ENCODE measurements at regions not wholly inside any gene's neighbourhood (a gene's known extent, or its start where the extent isn't known, plus 50 kb on each side); places are given as distances from the start of the nearest gene placed in this dataset.

DNA sequence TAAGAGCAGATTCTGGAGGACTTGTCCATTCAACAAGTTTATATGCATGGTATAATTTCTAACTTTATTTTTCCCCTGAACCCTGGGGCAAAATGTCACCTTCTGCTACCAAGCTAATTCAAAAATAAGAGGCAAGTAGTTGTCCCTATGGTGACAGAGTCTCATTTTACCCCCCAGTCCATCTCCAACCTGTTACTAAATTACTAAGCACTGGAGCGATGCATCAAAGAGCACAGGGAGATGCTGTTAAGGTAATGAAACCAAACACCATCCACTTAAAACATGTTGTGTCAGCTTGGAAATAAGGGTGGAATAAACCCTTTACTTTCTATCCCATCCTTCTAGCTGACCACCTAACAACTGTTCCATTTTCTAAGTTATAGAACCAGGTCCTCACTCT, 417.4 kb upstream of the ATP11B start:
- no peaks in the 10 kb centered on the region for H3K36me3 Mint-ChIP-seq
- H3K27me3 Mint-ChIP-seq: peaks cover 0 to 6% (median 0%) of the 10 kb centered on the region in 5 donors
- Histone ChIP-seq H3K4me1 (ENCODE audit: control insufficient read depth in 2 of 2, insufficient read depth in 2 of 2, low read length in 2 of 2) (no peaks in the 10 kb centered on the region), H3K27ac (ENCODE audit: low read depth, low read length) (no peak overlapping the region), H3K4me3 (ENCODE audit: low read length) (no peak overlapping the region), H3K9me3 (ENCODE audit: control insufficient read depth in 2 of 3, low read length in 3 of 3) (no peaks in the 10 kb centered on the region), H3K27me3 (ENCODE audit: control insufficient read depth in 2 of 2, insufficient read depth in 2 of 2, low read length in 2 of 2) (no peaks in the 10 kb centered on the region), H3K36me3 (ENCODE audit: control insufficient read depth in 2 of 3, insufficient read depth in 3 of 3, low read length in 3 of 3) (no peaks in the 10 kb centered on the region)
- ATAC-seq: no peak
- no peak overlapping the region for H3K4me3 Mint-ChIP-seq
- H3K9me3 Mint-ChIP-seq: peaks cover 0 to 5% (median 0%) of the 10 kb centered on the region in 11 donors
- CTCF ChIA-PET: no interaction called here
- H3K27ac Mint-ChIP-seq: no peak overlapping the region
- no peaks in the 10 kb centered on the region for H3K4me1 Mint-ChIP-seq
- POLR2A ChIA-PET: no interaction called here
- no peak for DNase-seq
- intact Hi-C loops (cut with micrococcal nuclease): no loop called here

DNA sequence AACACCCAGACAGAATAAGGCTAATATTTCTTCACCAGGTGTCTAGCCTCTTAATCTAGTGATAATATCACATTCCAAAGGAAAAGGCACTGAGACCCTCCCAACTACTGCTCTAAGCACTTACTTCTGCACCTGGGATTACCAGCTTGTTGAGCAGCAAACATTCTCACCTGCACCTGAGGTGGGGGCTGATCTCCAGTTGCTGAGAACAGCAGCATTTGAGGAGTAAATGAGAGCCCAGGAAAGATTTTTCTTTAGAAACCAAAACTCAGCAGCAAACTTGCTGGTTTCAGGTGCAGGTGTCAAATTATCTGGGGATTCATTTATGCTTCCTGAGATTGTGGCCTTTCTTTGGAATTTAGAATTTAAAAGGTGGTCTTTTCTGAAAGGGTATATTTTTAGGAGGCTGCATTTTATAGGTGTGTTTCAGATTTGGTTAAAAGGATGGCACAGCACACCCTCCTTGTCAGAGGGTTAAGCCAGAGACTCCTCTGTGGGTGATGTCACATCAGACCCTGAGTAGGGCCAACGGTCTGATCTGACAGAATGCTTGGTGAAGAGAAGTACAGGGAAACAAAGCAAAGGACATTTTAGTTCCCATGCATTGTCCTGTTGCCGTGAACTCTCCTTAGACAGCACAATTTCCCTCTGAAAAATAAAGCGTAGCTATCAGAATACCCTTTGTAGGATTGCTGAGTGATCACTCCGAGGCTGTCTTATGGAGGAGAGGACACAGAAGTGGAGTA, 411.0 kb upstream of the ATP11B start:
- ChIA-PET CTCF (no interaction called here), POLR2A (no interaction called here)
- H3K4me1 ChIP-seq (ENCODE audit: control insufficient read depth in 2 of 2, insufficient read depth in 2 of 2, low read length in 2 of 2): no peaks in the 10 kb centered on the region
- H3K27me3 Mint-ChIP-seq: peaks cover 0 to 7% (median 0%) of the 10 kb centered on the region in 5 donors
- no peak overlapping the region for H3K27ac Mint-ChIP-seq
- no peaks in the 10 kb centered on the region for H3K9me3 ChIP-seq (ENCODE audit: control insufficient read depth in 2 of 3, low read length in 3 of 3)
- H3K4me1 Mint-ChIP-seq: no peaks in the 10 kb centered on the region
- H3K4me3 ChIP-seq (ENCODE audit: low read length): no peak overlapping the region
- peaks cover 0 to 4% (median 0%) of the 10 kb centered on the region in 11 donors for H3K9me3 Mint-ChIP-seq
- intact Hi-C loops (cut with micrococcal nuclease): no loop called here
- no peaks in the 10 kb centered on the region for H3K36me3 ChIP-seq (ENCODE audit: control insufficient read depth in 2 of 3, insufficient read depth in 3 of 3, low read length in 3 of 3)
- ATAC-seq (no peak), DNase-seq (no peak)
- no peaks in the 10 kb centered on the region for H3K36me3 Mint-ChIP-seq
- no peak overlapping the region for H3K27ac ChIP-seq (ENCODE audit: low read depth, low read length)
- H3K4me3 Mint-ChIP-seq: no peak overlapping the region
- H3K27me3 ChIP-seq (ENCODE audit: control insufficient read depth in 2 of 2, insufficient read depth in 2 of 2, low read length in 2 of 2): no peaks in the 10 kb centered on the region

DNA sequence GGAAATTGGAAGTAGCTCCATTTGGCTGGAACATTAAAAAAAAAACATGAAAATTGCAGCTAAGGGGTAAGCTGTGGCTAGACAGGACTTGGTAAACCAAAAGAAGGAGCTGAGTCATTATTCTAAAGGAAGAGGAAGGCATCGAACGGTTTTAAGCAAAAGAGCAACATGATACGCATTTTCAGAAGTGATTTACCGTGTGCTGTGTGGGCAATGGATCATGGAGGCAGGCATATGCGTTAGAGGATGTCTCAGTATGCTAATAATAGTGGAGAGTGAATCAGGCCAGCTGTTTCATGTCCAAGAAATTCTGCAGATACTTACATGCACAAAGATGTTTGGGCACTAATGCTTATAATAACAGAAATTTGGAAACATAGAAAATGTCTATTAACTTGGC, 409.1 kb upstream of the ATP11B start:
- Mint-ChIP-seq H3K36me3 (no peaks in the 10 kb centered on the region), H3K9me3 (peaks cover 0 to 4% (median 0%) of the 10 kb centered on the region in 11 donors), H3K4me1 (no peaks in the 10 kb centered on the region), H3K4me3 (no peak overlapping the region), H3K27ac (no peak overlapping the region), H3K27me3 (peaks cover 0 to 7% (median 0%) of the 10 kb centered on the region in 5 donors)
- no peak overlapping the region for H3K4me3 ChIP-seq (ENCODE audit: low read length)
- intact Hi-C loops (cut with micrococcal nuclease): no loop called here
- no peaks in the 10 kb centered on the region for H3K27me3 ChIP-seq (ENCODE audit: control insufficient read depth in 2 of 2, insufficient read depth in 2 of 2, low read length in 2 of 2)
- ATAC-seq: no peak
- H3K9me3 ChIP-seq (ENCODE audit: control insufficient read depth in 2 of 3, low read length in 3 of 3): no peaks in the 10 kb centered on the region
- no peak overlapping the region for H3K27ac ChIP-seq (ENCODE audit: low read depth, low read length)
- no peaks in the 10 kb centered on the region for H3K4me1 ChIP-seq (ENCODE audit: control insufficient read depth in 2 of 2, insufficient read depth in 2 of 2, low read length in 2 of 2)
- DNase-seq: no peak
- ChIA-PET POLR2A (no interaction called here), CTCF (no interaction called here)
- no peaks in the 10 kb centered on the region for H3K36me3 ChIP-seq (ENCODE audit: control insufficient read depth in 2 of 3, insufficient read depth in 3 of 3, low read length in 3 of 3)

DNA sequence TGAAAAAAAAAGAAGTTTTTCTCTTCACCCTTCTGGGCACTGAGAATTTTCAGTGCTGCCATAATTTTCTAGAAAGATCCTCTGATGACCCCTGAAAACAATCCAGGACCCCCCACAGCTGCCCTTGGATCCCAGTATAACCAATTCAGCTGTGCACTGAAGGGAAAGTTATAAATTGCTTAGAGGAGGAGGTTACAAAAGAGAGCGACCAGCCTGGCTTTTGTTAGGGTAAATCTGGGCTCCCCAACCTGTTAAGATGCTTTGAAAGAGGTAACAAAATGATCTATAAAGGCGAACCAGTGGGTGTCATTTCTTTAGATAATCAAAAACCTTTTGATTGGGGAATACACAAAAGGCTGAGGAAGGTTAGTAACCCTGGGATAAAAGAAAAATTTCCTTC, 407.9 kb upstream of the ATP11B start:
- Histone ChIP-seq H3K4me1 (ENCODE audit: control insufficient read depth in 2 of 2, insufficient read depth in 2 of 2, low read length in 2 of 2) (no peaks in the 10 kb centered on the region), H3K36me3 (ENCODE audit: control insufficient read depth in 2 of 3, insufficient read depth in 3 of 3, low read length in 3 of 3) (no peaks in the 10 kb centered on the region), H3K27me3 (ENCODE audit: control insufficient read depth in 2 of 2, insufficient read depth in 2 of 2, low read length in 2 of 2) (no peaks in the 10 kb centered on the region), H3K9me3 (ENCODE audit: control insufficient read depth in 2 of 3, low read length in 3 of 3) (no peaks in the 10 kb centered on the region), H3K27ac (ENCODE audit: low read depth, low read length) (no peak overlapping the region), H3K4me3 (ENCODE audit: low read length) (no peak overlapping the region)
- Mint-ChIP-seq H3K36me3 (no peaks in the 10 kb centered on the region), H3K9me3 (peaks cover 0 to 4% (median 0%) of the 10 kb centered on the region in 11 donors), H3K4me1 (no peaks in the 10 kb centered on the region), H3K27me3 (peaks cover 0 to 7% (median 0%) of the 10 kb centered on the region in 5 donors), H3K4me3 (no peak overlapping the region), H3K27ac (no peak overlapping the region)
- no peak for DNase-seq
- intact Hi-C loops (cut with micrococcal nuclease): no loop called here
- ChIA-PET POLR2A (no interaction called here), CTCF (no interaction called here)
- no peak for ATAC-seq

DNA sequence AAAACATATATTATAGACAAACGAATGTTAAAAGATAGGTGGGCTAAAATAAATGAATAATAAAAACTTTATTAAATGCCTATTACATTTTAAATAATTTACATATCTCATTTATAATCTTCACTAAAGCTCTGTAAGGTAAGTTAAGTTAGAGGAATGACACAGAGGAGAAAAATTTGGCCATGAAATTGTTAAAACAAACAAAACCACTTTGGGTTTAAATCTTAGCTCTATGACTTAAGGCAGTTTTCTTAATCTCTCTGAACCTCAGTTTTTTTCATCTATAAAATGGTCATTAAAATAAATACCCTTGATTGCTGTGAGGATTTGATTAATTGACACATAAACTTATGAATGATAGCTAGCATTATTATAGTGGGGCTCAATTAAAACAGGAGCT, 404.8 kb upstream of the ATP11B start:
- H3K27me3 Mint-ChIP-seq: peaks cover 0 to 5% (median 3%) of the 10 kb centered on the region in 5 donors
- H3K9me3 Mint-ChIP-seq: peaks cover 0 to 4% (median 0%) of the 10 kb centered on the region in 11 donors
- no peak overlapping the region for H3K4me3 Mint-ChIP-seq
- POLR2A ChIA-PET: no interaction called here
- Histone ChIP-seq H3K9me3 (ENCODE audit: control insufficient read depth in 2 of 3, low read length in 3 of 3) (no peaks in the 10 kb centered on the region), H3K4me3 (ENCODE audit: low read length) (no peak overlapping the region), H3K36me3 (ENCODE audit: control insufficient read depth in 2 of 3, insufficient read depth in 3 of 3, low read length in 3 of 3) (no peaks in the 10 kb centered on the region), H3K4me1 (ENCODE audit: control insufficient read depth in 2 of 2, insufficient read depth in 2 of 2, low read length in 2 of 2) (no peaks in the 10 kb centered on the region), H3K27me3 (ENCODE audit: control insufficient read depth in 2 of 2, insufficient read depth in 2 of 2, low read length in 2 of 2) (no peaks in the 10 kb centered on the region), H3K27ac (ENCODE audit: low read depth, low read length) (no peak overlapping the region)
- ATAC-seq: no peak
- intact Hi-C loops (cut with micrococcal nuclease): no loop called here
- H3K27ac Mint-ChIP-seq: no peak overlapping the region
- H3K4me1 Mint-ChIP-seq: no peaks in the 10 kb centered on the region
- no peak for DNase-seq
- H3K36me3 Mint-ChIP-seq: no peaks in the 10 kb centered on the region
- CTCF ChIA-PET: no interaction called here

DNA sequence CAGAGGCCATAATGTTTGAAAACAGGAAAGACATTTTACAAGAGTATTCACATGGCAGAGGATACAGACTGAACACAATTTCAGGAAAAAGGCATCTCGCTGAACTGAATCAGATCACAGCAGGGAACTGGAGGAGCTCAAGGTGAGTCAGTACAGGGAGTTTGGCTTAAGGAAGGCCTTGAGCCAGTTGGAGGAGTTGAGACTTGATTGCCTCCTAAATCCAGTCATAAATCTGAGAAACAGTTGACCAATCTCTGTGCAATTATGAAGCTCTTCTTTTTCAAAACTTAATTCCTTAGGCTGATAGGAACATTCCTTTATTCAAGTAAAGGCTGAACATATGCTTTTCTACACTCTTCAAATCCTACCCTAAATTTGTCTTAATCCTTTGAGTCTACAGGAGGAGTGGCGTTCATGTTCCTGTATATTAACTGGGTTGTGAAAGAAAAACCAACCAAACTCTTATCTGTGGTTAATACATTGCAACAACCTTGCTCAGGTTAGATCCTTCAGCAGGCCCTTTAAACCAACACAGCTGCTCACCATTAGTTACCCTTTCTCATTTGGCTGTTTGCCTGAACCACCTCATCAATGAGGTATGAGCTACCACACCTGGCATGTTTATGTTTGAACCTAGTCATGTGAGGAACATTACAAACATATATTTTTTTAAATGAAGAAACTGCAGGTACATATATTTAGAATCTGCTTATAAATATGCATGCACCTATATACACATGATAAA, 404.1 kb upstream of the ATP11B start:
- Histone ChIP-seq H3K9me3 (ENCODE audit: control insufficient read depth in 2 of 3, low read length in 3 of 3) (no peaks in the 10 kb centered on the region), H3K4me1 (ENCODE audit: control insufficient read depth in 2 of 2, insufficient read depth in 2 of 2, low read length in 2 of 2) (no peaks in the 10 kb centered on the region), H3K27me3 (ENCODE audit: control insufficient read depth in 2 of 2, insufficient read depth in 2 of 2, low read length in 2 of 2) (no peaks in the 10 kb centered on the region), H3K36me3 (ENCODE audit: control insufficient read depth in 2 of 3, insufficient read depth in 3 of 3, low read length in 3 of 3) (no peaks in the 10 kb centered on the region), H3K27ac (ENCODE audit: low read depth, low read length) (no peak overlapping the region), H3K4me3 (ENCODE audit: low read length) (no peak overlapping the region)
- no peak overlapping the region for H3K4me3 Mint-ChIP-seq
- peaks cover 0 to under 1% (median 0%) of the 10 kb centered on the region in 11 donors for H3K9me3 Mint-ChIP-seq
- DNase-seq (no peak), ATAC-seq (no peak)
- ChIA-PET CTCF (no interaction called here), POLR2A (no interaction called here)
- H3K4me1 Mint-ChIP-seq: no peaks in the 10 kb centered on the region
- intact Hi-C loops (cut with micrococcal nuclease): no loop called here
- no peak overlapping the region for H3K27ac Mint-ChIP-seq
- H3K36me3 Mint-ChIP-seq: no peaks in the 10 kb centered on the region
- peaks cover 0 to 5% (median 0%) of the 10 kb centered on the region in 5 donors for H3K27me3 Mint-ChIP-seq

DNA sequence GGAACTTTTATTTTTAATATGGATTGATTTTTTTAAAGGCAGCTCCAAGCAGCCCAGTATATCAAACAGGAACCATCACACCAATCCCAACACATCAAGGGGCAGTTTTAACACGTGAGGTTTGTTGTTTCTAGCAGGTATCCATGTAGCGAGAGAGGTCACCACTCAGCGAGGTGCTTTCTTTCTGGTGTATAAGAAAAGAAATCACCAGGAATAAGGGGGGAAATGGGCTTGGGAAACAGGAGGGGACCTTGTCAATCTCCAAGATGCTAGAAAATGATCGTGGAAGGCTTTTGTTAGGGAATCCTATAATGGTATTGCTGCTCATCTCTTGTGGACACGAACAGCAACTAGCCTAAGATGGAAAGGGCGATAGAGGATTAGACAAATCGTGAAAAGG, 402.9 kb upstream of the ATP11B start:
- ChIA-PET POLR2A (no interaction called here), CTCF (no interaction called here)
- H3K4me3 Mint-ChIP-seq: no peak overlapping the region
- H3K4me1 ChIP-seq (ENCODE audit: control insufficient read depth in 2 of 2, insufficient read depth in 2 of 2, low read length in 2 of 2): no peaks in the 10 kb centered on the region
- H3K36me3 Mint-ChIP-seq: no peaks in the 10 kb centered on the region
- H3K36me3 ChIP-seq (ENCODE audit: control insufficient read depth in 2 of 3, insufficient read depth in 3 of 3, low read length in 3 of 3): no peaks in the 10 kb centered on the region
- no peaks in the 10 kb centered on the region for H3K9me3 ChIP-seq (ENCODE audit: control insufficient read depth in 2 of 3, low read length in 3 of 3)
- peaks cover 0 to 4% (median 0%) of the 10 kb centered on the region in 11 donors for H3K9me3 Mint-ChIP-seq
- intact Hi-C loops (cut with micrococcal nuclease): no loop called here
- peaks cover 0 to 5% (median 0%) of the 10 kb centered on the region in 5 donors for H3K27me3 Mint-ChIP-seq
- DNase-seq (no peak), ATAC-seq (no peak)
- H3K4me3 ChIP-seq (ENCODE audit: low read length): no peak overlapping the region
- H3K4me1 Mint-ChIP-seq: no peaks in the 10 kb centered on the region
- no peak overlapping the region for H3K27ac Mint-ChIP-seq
- no peaks in the 10 kb centered on the region for H3K27me3 ChIP-seq (ENCODE audit: control insufficient read depth in 2 of 2, insufficient read depth in 2 of 2, low read length in 2 of 2)
- H3K27ac ChIP-seq (ENCODE audit: low read depth, low read length): no peak overlapping the region

All from naive thymus-derived CD4-positive, alpha-beta T cell (primary cell).